Astrocyte (in vitro differentiated cells and primary cell): ENCODE measurements at regions not wholly inside any gene's neighbourhood (a gene's known extent, or its start where the extent isn't known, plus 50 kb on each side); places are given as distances from the start of the nearest gene placed in this dataset.
"Not testable (repeated sequence)": the region's sequence is repeated elsewhere in the genome, so short reads cannot be mapped to it uniquely, and the experiment has no call there.

Experiments
- EZH2 ChIP-seq: IDR thresholded peaks from 2 replicates; pipeline ENCODE4 v1.6.1; 2012; ENCODE audit warnings: mild to moderate bottlenecking, low read length, inconsistent platforms; ENCODE audit not compliant: insufficient read depth
- TF ChIP-seq, protein P1 (sequence below): IDR thresholded peaks from 2 replicates; pipeline ENCODE4 v1.5.1; 2011; ENCODE audit warnings: low read depth, mild to moderate bottlenecking, inconsistent platforms, low read length, moderate library complexity; ENCODE audit not compliant: insufficient read depth

DNA sequence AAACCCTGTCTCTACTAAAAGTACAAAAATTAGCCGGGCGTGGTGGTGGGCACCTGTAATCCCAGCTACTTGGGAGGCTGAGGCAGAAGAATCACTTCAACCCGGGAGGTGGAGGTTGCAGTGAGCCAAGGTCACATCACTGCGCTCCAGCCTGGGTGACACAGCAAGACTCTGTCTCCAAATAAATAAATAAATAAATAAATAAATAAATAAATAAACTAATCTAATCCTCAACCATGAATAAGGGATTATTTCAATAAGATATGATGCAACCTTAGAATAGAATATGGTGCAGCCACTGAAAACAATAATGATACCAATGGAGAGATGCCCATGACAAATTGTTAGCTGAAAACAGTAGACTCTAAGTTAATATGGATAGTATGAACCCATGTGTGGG, 270.0 kb downstream of the MEX3B start:
- TF ChIP-seq, protein P1, sequence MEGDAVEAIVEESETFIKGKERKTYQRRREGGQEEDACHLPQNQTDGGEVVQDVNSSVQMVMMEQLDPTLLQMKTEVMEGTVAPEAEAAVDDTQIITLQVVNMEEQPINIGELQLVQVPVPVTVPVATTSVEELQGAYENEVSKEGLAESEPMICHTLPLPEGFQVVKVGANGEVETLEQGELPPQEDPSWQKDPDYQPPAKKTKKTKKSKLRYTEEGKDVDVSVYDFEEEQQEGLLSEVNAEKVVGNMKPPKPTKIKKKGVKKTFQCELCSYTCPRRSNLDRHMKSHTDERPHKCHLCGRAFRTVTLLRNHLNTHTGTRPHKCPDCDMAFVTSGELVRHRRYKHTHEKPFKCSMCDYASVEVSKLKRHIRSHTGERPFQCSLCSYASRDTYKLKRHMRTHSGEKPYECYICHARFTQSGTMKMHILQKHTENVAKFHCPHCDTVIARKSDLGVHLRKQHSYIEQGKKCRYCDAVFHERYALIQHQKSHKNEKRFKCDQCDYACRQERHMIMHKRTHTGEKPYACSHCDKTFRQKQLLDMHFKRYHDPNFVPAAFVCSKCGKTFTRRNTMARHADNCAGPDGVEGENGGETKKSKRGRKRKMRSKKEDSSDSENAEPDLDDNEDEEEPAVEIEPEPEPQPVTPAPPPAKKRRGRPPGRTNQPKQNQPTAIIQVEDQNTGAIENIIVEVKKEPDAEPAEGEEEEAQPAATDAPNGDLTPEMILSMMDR, result not testable (repeated sequence)
- not testable (repeated sequence) for TF ChIP-seq EZH2
